ENCODE measurements at regions not wholly inside any gene's neighbourhood (a gene's known extent, or its start where the extent isn't known, plus 50 kb on each side); places are given as distances from the start of the nearest gene placed in this dataset.

DNA sequence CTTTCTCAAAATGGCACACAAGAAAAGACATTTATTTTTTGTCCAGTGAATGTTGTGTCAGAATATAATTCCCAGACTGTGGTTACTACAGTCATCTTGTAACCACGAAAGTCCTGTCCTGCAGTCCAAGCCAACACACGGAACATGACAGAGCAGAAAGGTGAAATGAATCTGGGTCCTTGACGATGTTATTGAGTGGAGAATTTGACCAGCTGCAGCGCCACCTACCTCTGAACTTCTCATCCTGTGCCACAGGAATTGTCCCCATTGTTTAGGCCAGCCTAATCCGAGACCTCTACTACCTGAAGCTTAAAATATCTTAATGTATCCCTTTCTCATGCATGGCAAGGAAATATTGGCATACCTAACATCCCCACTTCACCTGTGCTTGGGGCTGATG, 64.1 kb upstream of the OTX2 start:
- TF ChIP-seq CTCF (IDR thresholded peaks at IDR 0.05), result no peak
- no peak for TF ChIP-seq EP300 (IDR thresholded peaks at IDR 0.05)

Measured in suprapubic skin (tissue), 3 donors.